ENCODE measurements at regions not wholly inside any gene's neighbourhood (a gene's known extent, or its start where the extent isn't known, plus 50 kb on each side); places are given as distances from the start of the nearest gene placed in this dataset.

DNA sequence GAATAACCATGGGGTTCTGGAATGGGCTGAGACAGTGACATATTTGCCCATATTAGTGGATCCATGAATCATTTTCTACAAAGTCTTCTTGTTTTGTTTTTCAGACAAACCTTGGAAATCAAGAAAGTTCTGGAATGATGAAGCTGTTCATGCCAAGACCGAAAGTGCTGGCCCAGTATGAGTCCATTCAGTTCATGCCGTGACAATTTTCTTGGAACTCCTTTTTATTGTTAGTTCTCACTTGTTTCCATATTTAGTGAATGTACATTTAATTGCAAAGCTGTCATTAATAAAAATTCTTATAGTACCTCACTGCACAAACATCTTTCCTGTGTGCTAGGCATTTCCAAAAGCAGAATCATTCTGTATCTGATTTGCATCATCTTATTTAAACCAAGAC, 100.6 kb upstream of the KCNJ15 start:
- DNase-seq (ENCODE audit: low spot score), result no peak

DNA sequence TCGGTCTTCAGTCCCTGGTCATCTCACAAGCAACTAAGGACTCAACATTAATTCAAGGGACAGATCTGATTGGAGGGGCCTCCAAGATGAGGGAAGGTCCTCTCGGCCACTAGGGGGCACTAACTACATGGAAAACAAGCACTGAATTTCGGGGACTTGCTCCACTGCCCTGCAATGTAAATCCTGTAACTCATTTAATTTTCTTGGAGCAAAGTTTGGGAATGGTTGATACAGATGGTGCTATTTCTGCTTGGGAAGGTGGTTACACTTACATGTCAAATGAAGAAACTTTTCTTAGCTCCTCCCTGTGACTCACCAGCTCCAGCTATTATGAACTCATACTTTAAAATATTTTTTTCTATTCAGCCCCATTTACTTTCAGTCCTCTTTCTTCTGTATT, 97.4 kb upstream of the KCNJ15 start:
- peak; percentile 84 for DNase-seq (ENCODE audit: low spot score)

DNA sequence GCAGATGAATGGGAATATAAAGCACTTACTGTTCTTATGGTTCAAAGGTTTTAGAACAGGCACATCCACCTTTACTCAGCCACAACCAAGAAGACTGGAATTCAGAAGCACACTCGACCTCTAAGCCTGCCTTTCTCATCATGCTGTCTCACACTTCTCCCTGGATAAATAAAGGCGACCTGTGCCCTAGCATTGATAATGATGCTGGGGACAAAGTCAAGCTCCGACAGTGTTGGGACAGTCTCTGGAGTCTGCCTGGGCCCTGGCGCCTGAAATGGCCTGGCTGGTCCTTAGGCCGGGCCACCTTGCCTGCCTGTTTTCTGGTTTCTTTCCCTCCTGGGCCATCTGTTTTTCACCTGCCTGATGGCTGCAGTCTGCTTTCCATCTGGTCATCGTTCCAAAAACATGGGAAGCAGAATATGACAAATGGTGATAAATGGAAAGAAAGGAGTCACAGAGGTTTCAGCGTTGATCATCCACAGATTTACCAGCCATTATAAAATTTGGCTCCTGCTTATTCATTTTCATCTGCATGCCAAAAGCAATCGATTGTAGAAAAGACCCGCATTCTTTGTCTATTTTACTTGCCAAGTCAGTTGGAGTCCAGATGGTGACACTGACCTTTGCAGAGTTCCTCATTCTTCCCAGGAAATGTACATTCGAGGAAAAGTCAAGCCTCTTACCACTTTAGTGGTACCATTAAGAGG, 91.2 kb upstream of the KCNJ15 start:
- no peak for DNase-seq (ENCODE audit: low spot score)

DNA sequence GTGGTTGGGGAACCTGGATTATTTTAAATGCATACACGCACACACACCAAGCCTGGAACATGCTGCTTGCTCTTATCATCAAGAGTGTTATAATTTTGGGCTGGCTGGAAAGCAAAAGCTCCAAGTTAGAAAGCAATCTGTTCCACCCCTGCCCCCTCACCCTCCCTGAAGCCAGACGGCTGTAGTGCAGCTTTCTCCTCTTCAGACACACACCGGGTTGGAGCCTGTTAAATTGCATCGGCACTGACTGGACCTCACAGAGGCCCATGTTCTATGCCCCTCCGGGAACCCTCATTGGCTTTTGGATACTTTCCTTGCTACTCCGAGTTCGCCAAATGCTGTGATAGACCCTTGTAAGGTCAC, 90.6 kb upstream of the KCNJ15 start:
- DNase-seq (ENCODE audit: low spot score), result no peak

DNA sequence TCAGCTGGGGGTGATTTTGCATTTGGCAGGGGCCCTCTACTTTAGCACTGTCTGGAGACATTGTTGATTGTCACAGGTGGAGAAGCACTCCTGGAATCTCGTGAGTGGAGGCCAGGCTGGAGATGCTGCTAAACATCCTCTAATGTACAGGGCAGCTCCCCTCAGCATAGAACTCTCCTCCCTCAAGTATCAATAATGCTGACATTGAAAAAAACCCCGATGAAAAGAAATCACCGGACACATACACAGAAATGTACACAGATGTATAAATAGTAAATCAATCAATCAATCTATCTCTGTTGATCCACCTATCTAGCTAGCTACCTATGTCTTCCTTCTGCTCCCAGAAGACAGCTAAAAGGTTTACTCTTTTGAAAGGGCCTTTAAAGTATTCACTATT, 89.4 kb upstream of the KCNJ15 start:
- no peak for DNase-seq (ENCODE audit: low spot score)

DNA sequence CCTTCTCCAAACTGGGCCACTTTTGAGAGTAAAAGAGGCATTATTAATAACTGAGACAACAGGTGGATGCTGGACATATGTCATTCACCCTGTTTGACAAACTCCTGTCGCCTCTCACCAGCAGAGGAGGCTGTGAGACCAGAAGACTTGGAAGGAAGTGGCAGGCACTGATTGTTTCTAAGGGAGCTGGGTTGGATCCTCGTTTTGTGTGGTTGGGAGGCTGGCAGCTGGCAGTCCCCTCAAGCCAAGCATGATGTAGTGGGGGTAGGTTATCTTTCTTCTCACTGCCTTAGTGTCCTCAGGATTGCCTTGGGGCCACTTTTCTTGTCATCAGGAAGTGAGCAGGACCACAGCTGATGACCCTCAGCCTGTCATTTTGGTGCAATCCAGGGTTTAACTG, 86.5 kb upstream of the KCNJ15 start:
- DNase-seq (ENCODE audit: low spot score), result peak; percentile 25

DNA sequence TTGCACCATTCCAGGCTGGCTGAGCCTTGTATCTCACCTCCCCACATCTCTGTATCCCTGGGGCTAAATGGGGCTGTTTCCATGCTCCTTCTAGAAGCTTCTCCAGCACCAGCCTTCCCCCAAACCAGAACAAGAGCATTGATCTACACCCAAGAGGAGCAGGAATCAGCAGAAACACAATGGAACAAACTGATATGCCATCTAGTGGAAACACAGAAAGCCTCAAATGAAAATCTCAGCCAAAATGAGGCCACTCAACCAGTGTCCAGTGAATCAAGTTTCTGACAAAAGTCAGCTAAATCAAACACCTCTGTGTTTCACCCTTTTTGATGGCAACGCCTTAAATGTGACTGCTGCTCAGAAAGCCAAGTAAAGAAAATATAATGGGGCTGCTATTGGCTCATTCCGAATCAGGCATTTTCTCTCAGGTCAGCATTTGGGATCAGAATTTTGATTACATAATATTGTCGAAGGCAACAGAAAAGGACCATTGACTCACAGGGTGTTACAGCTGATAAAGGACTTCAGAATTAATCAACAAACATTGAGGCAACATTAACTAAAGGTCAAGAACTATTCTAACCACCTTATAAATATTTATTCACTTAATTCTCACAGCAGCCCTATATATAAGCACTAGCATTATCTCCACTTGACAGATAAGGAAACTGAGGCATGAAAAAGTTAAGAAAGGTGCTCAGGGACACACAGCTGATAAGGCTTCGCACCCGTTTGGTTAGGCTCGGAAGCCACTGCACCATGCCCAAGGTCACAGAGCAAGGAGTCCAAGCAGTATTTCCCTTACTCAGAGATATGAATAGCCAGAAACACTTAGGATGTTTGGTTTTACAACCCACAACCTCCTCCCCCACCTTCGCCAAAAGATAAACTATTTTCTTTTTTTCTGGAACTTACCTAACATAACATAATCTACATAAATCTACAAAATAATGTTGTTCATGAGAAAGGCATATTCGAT, 85.8 kb upstream of the KCNJ15 start:
- peak; percentile 24 for DNase-seq (ENCODE audit: low spot score)

DNA sequence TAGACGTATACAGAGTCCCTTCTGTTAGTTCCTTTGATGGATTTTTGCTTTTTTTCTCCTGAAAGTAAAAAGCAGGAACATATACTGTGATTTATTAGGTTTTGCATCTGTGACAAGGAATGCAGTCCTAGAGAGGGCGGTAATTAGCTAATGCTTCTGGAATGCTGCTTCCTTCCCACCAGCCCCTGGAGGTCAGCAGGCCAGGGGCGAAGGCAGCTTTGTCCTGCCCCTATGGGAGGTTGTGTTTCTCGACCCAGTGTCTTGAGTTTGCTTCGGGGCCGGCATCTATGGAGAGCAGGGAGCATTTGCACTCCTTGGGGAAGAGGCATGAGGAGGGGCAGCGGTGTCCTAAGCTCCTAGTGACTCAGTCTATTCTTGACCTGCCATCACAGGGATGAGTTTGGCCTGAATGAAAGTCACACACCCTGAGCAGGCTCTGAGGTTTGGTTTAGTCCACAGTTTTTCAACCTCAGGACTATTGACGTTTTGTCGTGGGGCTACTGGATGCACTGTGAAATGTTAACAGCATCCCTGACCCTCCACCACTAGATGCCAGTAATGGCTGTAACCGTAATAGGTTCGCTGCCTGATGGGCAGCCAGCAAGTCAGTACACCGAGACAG, 85.0 kb upstream of the KCNJ15 start:
- peak; percentile 75 for DNase-seq (ENCODE audit: low spot score)

DNA sequence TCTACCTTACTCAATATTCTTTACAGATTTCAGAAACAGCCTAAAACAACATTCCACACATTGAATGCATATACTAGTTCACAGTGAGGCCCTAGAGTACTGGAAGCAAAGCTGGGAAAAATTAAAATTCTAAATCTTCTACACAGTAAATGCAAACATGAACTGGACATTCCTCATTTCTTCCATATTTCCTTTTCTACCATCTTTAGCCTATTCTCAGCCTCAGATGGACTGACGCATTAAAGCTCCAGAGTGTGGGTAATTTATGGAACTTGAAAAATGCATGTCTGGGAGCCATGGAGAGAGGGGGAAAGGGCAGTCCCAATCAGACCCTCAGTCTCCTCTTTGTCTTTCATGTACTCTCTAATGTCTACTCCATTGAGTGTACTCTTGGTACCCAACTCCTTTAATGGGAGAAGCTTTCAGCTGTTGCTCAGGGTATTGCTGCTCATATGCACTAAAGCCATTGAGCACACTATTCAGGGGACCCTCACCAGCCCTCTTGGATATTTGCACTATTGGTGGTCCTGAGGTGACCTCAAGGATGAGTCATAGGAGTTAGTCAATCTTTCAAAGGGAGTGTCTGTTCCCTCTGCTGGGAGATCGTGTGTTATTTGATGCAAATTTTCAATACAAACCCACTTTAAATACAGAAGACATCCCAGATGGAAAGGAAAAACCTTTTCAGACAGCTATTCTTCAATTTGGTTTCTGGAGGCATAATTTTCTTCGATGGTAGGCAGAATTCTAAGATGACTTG, 83.3 kb upstream of the KCNJ15 start:
- no peak for DNase-seq (ENCODE audit: low spot score)

DNA sequence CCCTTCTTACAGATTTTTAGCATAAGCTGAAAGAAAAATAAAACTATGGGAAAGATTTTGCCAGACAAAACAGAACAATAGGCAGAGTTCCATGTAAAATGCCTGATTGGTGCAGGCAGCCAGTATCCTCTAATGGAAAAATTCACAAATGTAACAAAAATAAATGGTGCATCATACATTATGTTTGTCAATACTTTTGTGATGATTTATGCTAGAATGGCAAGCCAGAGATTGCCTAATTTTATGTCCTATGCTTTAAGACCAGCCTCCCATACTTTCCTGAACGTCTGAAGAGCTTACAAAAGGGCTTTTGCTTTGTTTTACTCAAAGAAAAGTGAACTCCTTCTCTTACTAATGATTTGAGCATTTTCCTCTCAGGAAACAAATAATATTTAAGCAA, 81.5 kb upstream of the KCNJ15 start:
- no peak for DNase-seq (ENCODE audit: low spot score)

DNA sequence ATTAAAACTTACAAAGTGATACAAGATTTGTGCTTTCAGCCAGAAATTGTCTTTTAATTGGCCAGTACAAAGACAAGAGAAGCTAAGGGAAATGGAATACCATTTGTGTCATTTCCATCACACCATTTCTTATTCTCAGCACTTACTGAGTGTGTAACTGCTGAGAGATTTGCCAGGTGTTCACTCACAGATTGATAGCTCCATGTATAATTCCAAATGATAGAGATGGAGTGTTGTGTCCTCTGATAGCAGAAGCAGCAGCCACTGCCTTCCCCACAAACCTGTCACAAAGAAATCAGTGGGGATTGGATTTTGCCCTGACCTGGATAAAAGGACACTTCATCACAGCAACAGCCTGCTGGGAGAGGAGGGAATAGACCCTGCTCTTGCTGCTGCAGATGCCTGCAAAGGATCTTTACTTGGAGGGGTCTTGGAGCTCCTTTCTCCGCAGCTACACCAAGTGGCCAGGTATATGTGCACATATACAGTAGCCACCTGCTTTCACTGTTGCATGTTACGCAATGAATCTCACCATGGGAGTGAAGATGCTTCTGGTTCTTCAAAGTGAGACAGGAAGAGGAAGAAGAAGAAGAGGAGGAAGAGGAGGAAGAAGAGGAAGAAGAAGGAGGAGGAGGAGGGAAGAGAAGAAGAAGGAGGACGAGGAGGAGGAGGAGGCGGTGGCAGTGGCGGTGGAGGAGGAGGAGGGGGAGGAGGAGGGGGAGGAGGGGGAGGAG, 78.7 kb upstream of the KCNJ15 start:
- DNase-seq (ENCODE audit: low spot score), result no peak

DNA sequence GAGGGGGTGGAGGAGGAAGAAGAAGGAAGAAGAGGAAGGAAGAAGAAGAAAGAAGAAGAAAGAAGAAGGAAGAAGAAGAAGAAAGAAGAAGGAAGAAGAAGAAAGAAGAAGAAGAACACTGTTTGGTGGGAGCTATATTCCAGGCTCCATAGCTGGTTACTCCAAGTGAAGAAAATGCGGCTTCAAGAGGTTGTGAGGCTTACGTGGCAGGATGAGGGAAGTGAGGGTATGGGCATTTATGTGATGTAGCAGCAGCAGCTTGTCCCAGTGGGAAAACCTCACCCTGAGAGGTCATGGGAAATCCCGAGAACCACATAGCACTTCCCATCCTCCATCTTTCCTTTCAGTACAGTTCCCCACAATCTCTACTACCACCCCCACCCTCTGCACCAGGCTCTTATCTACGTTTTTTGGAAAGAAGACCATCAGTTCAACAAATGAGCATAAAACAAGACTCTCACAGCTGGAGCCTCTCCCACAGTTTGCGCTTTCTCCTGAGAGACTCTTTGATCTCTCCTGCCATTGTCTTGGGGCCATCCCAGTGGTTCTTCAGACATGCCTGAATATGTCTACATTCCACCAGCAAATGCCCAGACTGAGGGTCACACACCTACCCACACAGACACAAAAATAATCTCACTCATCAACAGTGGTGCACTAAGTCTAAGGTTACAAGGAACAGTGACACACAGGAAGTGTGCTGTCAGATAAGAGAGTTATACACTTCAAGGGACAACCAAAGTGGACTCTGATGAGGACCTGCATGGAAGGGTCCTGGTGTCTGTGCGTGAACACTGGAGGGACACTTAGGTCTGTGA, 77.9 kb upstream of the KCNJ15 start:
- no peak for DNase-seq (ENCODE audit: low spot score)

DNA sequence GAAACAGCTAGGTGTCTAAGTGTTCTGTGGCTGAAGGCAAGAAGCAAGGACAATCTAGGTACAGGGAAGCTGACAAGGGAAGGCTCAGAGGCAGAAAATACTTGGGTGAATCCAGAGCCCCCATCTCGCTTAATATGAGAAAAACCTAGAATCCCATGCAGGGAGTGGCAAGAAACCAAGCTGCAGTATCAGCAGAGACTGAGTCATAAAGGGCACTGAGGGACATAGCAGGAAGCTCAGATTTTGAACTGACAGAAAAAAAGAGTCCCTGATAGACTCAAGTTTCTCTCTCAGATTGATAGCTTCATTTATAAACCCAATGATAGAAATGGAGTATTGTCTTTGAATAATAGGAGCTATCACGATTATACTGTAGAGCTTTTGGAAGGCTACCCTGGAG, 77.3 kb upstream of the KCNJ15 start:
- DNase-seq (ENCODE audit: low spot score), result no peak

DNA sequence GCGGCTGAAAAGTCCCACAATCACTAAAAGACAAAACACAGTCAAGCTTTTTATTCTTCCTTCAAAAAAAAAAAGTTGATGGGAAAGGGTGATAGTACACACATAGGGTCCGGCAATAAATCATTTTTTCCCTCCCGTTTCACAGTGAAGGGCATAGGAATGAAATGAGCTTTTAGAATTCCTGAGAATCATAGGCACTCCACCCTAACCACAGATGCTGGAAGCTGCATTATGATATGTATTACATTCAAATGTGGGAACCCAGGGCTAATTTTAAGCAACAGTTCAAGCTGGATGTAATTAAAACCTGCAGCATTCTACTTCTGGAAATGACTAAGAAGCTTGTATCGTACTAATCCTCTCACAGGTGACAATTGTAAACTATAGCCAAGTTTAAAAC, 75.7 kb upstream of the KCNJ15 start:
- DNase-seq (ENCODE audit: low spot score), result no peak

DNA sequence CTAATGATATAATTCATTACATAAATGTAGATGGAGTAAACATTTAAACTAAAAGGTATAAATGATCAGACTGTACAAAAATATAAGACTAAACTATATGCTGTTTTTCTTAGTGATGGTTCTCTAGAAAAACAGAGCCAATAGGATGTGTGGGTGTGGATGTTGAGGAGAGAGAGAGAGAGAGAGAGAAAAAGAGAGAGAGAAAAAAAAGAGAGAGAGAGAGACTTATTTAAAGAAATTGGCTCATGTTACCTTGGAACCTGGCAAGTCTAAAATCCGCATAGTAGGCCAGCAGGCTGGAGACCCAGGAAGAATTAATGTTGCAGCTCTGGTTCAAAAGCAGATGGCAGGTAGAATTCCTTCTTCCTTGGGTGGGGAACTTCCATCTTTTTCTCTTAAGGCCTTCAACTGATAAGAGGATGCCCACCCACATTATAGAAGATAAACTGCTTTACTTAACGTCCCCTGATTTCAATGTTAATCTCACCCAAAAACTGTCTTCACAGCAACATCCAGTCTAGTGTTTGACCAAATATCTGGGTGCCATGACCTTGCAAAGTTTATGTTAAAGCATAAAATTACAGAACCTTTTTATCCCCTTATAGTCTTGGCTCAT, 74.3 kb upstream of the KCNJ15 start:
- DNase-seq (ENCODE audit: low spot score), result no peak

DNA sequence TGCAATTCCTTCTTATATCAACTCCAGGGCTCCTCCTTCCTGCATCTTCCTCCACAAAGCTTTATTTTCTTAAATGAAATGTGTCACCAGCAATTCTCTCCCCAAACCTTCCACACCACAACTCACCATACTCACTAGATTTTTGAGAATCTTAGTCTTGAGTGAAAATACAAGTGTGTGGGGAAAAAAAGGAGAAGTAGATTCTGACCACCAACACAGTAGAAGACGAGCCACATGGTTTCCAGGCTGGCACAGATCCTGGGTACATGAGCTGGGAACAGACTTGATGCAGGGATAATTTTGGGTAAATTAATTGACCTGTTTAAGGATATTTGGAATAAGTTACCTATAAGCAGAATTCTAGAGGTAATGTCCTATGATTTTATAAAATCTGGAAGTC, 72.8 kb upstream of the KCNJ15 start:
- DNase-seq (ENCODE audit: low spot score), result no peak

DNA sequence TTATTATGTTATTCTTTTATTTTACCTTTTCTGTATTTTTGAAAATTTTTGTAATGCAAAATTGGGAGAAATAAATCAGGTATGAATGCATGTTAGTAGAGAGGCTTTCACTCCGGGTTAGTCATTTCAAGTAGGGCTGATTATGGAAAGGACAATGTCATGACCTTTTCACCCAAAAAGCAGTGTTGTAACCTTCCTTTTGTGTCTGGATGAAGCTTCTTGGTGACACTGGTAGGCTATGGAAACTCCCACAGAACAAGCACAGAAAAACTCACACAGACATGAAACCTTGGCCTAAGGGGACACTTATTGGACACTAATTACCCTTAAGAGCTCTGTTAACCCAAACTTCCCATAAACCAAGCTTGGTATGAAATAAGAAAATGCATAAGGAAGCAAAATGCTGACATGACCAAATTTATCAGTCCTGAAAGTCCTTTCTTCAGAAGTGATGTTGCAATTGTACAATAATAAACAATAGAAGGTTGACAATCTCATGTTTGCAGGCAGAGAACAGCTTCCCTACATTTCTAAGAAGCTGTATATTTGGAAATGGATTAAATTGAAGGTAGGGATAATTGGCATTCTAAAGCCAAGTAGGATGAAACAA, 70.0 kb upstream of the KCNJ15 start:
- no peak for DNase-seq (ENCODE audit: low spot score)

DNA sequence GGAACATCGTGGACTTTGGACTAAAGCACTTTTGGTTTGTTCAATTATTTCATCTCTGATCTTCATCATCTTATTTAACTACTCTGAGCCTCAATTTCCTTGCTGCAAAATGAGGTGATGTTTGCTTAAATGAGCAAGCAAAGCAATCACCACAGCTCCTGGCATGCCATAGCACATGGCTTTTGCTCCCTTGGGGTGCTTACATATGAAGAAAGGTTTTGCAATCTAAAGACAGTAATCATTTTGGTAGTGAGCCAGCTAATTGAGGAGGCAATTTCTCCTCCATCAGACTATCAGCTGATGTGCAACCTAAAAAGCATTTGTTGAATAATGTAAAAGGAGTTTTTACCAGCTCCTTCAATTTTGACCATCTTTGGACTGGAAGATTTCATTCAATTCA, 68.8 kb upstream of the KCNJ15 start:
- no peak for DNase-seq (ENCODE audit: low spot score)

DNA sequence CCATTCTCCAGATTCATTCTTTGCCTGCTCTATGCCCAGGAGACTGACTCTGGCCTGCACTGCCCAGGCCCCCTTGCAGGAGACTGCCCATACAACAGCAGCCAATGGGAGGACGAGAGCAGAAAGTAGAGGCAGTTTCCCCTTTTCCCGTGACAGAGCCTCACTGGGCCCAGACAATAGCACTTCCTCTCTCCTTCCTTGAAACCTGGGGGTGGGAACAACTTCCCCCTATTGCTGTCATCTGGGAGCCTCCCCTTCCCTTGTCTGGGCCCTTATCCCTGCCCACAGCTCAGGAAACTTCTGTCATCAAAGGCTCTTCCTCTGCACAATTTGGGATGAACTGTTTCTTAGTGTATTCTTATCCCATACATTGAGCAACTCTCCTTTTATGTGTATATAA, 60.8 kb upstream of the KCNJ15 start:
- DNase-seq (ENCODE audit: low spot score), result no peak

DNA sequence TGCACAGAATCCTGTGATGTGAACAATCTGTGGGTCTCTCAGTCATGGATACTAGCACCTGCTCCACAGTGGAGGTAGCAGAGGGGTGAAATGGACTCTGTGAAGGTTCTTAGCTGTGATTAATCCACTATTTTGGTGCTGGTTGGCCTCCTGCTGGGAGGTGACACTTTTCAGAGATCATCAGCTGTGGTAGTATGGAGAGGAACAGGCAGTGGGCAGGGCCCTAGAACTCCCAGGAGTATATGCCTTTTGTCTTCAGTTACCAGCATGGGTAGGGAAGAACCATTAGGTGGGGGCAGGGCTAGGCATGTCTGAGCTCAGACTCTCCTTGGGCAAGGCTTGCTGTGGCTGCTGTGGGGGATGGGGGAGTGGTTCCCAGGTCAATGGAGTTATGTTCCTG, 54.0 kb upstream of the KCNJ15 start:
- no peak for DNase-seq (ENCODE audit: low spot score)
